Activated gamma-delta T cell (primary cell): ENCODE measurements at regions not wholly inside any gene's neighbourhood (a gene's known extent, or its start where the extent isn't known, plus 50 kb on each side); places are given as distances from the start of the nearest gene placed in this dataset.

Experiments used
- DNase-seq: peaks from one replicate; lab custom pipeline; 2025; lab: John Stamatoyannopoulos, UW

- no peak for DNase-seq
Measured at GRCh38 chr5:124692950-124693349, 53.5 kb downstream of the ZNF608 start.

GRCh38 chr5:124692324-124692723 is 54.1 kb downstream of the ZNF608 start:
- no peak for DNase-seq

- DNase-seq, result no peak
Measured at GRCh38 chr5:124689653-124690052, 56.8 kb downstream of the ZNF608 start.

GRCh38 chr5:124686239-124687004 is 60.0 kb downstream of the ZNF608 start:
- DNase-seq, result no peak

GRCh38 chr5:124685404-124685930 is 61.0 kb downstream of the ZNF608 start:
- DNase-seq, result no peak

GRCh38 chr5:124683917-124684555 is 62.4 kb downstream of the ZNF608 start:
- no peak for DNase-seq

GRCh38 chr5:124679578-124680199 is 66.8 kb downstream of the ZNF608 start:
- no peak for DNase-seq

- DNase-seq, result no peak
Measured at GRCh38 chr5:124678922-124679519, 67.4 kb downstream of the ZNF608 start.

- DNase-seq, result no peak
Measured at GRCh38 chr5:124678468-124678867, 68.0 kb downstream of the ZNF608 start.

- DNase-seq, result no peak
Measured at GRCh38 chr5:124677374-124678351, 68.8 kb downstream of the ZNF608 start.

GRCh38 chr5:124675931-124676846 is 70.2 kb downstream of the ZNF608 start:
- no peak for DNase-seq

GRCh38 chr5:124671193-124671592 is 75.2 kb downstream of the ZNF608 start:
- DNase-seq, result no peak

- DNase-seq, result no peak
Measured at GRCh38 chr5:124670722-124671184, 75.7 kb downstream of the ZNF608 start.

- no peak for DNase-seq
Measured at GRCh38 chr5:124669956-124670721, 76.3 kb downstream of the ZNF608 start.

GRCh38 chr5:124669300-124669648 is 77.2 kb downstream of the ZNF608 start:
- DNase-seq, result no peak

- no peak for DNase-seq
Measured at GRCh38 chr5:124668353-124669299, 77.8 kb downstream of the ZNF608 start.

GRCh38 chr5:124665625-124666024 is 80.8 kb downstream of the ZNF608 start:
- no peak for DNase-seq

- DNase-seq, result no peak
Measured at GRCh38 chr5:124665035-124665434, 81.4 kb downstream of the ZNF608 start.
